NCI-H524 (cell line): ENCODE measurements at regions not wholly inside any gene's neighbourhood (a gene's known extent, or its start where the extent isn't known, plus 50 kb on each side); places are given as distances from the start of the nearest gene placed in this dataset.
"Not testable (repeated sequence)": the region's sequence is repeated elsewhere in the genome, so short reads cannot be mapped to it uniquely, and the experiment has no call there.

Experiments
- DNase-seq, 2 experiments: peaks; one replicate each; lab custom pipeline; 2025; lab: John Stamatoyannopoulos, UW

DNA sequence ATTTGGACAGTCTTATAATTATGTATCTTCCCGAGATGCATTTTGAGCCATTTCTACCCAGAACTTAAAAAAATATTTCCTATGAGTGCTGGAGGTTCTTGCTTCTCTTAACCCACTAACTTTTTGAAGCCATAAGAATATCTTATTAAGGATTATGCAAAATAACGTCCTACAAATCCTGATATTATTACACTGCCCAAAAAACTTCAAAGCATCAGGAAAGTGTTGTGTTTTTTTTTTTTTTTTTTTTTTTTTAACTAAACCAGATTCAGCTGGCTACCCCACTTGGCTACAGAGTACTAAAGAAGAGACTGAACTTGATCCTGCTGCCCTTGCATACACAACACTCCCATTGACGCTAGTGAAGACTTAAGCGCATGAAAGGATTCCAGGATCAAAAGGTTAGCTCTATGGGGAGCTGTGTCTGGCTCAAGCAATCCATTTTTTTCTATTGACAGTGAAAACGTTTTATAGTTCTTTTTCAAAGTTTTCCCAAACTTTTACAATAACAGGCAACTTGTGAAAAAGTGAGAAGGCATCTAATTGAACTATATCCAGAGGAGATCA, 141.4 kb downstream of the KCNRG start:
- DNase-seq: no peak

GRCh38 chr13:50158385-50159165, 143.3 kb downstream of the KCNRG start:
- no peak for DNase-seq

DNA sequence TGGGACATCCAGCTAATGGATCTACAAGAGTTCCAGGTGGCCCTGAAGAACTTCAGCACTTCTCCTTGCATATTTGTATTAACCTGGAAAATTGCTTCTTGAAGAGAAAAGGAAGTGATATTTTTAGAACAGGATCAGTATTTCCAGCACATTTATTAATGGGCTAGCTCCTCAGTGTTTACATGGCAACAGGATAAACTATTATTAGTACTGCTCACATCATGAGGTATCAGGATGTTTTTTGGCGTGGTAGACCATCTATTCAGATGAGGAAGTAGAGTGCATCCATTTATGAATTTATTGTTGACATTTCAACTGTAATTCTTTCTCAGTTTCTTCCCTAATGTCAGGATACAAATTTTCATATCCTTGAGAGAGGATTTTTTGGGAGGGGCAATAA, 144.4 kb downstream of the KCNRG start:
- no peak for DNase-seq

DNA sequence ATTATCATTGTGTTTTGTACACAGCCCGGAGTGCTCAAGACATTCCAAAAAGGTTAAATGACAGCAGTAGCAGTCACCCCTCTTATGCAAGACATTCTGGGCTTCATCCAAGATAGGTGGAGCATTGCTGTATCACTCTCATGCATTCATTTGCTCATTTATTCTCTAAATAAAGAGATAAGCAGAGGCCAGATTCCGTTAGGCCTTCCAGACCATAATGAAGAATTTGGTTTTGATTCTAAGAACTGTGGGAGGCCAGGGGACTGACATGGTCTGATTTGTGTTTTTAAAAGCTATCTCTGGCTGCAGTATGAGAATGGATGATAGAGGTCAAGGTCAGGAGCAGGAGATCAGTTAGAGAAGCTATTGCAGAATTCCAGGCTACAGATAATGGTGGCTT, 145.8 kb downstream of the KCNRG start:
- DNase-seq: no peak

DNA sequence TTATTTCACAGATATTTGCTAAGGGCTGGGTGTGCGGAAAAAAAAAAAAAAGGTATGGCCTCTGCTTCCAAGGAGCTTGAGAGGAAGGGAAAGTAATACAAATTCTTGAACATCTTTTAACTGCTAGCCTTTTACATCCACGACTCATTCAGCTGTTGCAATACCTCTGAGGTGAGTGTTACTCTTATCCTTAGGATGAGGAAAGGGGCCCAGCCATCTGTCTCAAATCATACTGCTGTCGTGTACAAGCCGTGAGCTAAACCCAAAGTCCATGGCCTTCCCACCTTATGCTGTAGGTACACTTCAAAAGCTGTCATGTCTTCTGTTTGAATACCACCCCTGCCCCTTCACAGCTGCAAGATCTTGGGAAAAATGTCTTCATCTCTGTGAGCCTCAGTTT, 146.8 kb downstream of the KCNRG start:
- peak; percentile 52 to 81 for DNase-seq

DNA sequence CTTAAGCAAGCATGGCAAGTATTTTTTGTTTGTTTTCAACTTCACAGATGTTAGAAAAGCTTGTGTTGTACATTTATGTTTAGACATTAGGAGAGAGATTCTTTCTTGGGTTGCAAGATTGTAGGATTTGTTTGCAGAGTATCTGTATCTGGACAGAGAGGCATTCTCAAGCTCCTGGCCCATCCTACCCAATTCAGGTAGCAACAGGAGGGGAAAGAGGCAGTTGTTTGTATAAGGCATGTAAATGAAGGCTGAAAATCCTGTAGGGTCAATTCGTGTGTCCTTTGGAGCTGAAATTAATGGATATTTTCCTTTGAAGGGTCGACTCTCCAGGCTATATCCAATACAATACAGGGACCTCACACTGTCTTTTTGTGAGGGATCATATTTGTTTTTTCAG, 147.3 kb downstream of the KCNRG start:
- DNase-seq: no peak

GRCh38 chr13:50167224-50167947, 152.1 kb downstream of the KCNRG start:
- no peak for DNase-seq

DNA sequence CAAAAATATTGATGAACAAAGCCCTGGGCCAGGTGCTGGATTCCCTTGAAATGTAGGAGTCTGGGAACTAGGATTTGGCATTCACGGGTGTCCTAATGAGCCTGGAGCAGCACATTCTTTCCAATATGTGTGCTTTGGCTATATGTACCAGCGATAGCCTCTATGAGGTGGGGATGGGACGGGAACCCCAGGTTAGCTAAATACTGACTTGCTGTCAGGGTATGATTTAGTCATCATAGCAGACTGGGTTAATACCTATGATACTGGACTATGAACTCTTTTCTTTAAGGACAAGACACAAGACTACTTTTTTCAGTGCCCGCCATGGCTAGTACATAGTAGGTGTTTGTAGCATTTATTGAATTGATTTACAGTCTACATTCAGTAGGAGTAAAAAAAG, 152.7 kb downstream of the KCNRG start:
- no peak for DNase-seq

GRCh38 chr13:50168786-50169185, 153.5 kb downstream of the KCNRG start:
- DNase-seq: no peak

DNA sequence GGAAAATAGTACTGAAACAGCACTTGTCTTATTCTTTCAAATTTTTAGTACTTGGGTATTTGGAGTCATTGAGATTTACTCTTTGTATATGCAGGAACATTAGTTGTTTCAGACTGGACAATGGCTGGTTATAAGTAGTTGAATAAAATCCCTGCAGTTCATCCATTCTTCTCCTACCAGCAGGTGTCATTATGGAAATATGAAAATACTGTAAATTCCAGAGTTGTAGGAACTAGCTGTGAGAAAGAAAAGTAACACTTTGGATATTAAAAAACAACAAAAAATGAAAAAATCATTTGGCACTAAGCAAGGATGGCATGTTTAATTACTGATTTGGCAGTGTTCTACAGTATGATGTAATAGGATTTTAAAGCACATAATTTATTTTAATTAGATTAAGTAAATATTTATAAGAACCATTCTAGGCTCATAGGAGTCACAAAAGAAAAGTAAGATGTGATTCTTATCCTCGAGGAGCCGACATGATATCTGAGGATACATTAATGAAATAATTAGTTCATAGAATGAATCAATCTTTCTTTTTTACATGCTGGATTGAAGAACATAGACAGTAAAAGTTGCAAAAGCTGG, 155.3 kb downstream of the KCNRG start:
- peak in 1 of 2 experiments; percentile 1 for DNase-seq

DNA sequence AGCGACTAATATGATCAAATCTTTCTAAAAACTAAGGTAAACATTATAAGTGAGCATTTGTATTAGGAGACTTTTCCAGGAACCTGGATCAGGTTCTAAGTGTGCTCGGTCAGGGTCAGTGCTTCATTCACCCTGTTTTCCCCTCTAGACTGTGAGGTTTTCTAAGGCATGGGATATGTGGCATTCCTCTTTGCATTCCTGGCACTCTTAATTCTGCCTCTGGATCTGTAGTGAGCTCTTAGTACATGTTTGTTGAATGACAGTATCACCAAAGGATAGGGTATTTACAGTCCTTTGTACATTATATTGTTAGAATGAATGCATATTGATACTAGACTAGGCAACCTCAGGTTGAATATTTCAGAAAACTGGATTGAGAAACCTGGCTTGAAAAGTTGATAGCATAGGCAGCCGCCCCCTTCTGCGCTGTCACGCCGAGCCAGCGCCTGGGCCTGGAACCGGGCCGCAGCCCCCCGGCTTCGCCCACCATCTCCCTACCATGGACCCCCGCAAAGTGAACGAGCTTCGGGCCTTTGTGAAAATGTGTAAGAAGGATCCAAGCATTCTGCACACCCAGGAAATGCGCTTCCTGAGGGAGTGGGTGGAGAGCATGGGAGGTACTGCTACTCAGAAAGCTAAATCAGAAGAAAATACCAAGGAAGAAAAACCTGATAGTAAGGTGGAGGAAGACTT, 156.5 kb downstream of the KCNRG start:
- DNase-seq: no peak

DNA sequence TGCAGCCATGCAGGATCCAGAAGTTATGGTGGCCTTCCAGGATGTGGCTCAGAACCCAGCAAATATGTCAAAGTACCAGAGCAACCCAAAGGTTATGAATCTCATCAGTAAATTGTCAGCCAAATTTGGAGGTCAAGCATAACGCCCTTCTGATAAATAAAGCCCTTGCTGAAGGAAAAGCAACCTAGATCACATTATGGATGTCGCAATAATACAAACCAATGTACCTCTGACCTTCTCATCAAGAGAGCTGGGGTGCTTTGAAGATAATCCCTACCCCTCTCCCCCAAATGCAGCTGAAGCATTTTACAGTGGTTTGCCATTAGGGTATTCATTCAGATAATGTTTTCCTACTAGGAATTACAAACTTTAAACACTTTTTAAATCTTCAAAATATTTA, 157.8 kb downstream of the KCNRG start:
- DNase-seq: not testable (repeated sequence)

DNA sequence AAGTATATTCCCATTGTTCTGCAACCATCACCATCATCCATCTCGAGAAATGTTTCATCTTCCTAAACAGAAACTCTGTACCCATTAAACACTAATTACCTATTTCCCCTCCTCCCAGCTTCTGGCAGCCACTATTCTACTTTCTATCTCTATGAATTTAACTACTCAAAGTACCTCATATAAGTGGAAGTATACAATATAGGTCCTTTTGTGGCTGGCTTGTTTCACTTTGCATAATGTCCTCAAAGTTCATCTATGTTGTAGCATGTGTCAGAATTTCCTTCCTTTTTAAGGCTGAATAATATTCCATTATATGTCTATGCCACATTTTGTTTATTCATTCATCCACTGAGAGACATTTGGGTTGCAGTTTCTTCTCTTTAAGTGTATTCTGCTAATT, 159.4 kb downstream of the KCNRG start:
- no peak for DNase-seq

DNA sequence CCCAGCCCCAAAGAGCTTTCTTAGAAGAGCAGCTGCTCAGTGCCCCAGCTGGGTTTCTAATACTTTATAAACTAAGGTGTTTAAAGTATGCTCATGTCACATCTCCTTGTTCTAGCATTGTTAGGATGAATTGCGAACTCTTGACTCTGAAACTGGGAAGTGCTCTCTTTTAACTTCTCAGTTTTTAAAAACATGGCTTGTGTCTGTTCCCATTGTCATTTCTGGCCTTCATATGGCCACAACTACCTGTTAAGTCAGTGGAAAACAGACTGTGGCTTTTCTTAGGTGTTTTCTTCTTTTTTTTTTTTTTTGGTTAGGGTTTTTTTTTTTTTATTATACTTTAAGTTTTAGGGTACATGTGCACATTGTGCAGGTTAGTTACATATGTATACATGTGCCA, 164.7 kb downstream of the KCNRG start:
- no peak for DNase-seq

GRCh38 chr13:50185769-50186763, 170.8 kb downstream of the KCNRG start:
- DNase-seq: not testable (repeated sequence)

DNA sequence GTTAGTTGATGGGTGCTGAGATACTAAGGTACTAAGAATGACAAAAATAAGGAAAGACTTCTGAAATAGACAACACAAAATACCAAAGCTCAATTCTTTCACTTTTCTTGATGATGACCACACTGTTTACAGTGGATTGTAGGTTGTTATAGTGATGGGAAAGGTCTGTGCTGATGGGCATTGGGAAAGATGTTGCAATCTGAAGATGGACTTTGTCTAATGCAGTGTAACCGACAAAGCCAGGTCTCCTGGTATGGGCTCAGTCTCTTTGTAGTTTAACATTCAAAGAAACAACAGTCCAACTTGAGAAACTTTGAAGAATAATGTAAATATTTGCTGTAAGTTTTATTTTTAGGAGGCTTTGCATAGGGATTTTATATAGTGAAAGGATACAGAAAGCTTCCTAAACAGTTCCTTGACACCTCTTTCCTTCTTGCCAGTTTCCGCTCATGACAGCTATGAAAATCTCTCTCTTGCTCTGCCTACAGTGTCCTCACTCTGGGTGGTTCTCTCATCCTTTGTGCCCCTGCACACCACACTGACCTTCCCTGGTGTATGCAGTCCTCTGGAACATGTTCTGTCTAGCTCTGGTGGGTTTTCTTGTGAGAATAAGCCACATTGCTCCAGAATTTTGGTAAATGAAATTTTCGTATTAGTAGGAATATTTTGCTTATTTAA, 172.2 kb downstream of the KCNRG start:
- no peak for DNase-seq

DNA sequence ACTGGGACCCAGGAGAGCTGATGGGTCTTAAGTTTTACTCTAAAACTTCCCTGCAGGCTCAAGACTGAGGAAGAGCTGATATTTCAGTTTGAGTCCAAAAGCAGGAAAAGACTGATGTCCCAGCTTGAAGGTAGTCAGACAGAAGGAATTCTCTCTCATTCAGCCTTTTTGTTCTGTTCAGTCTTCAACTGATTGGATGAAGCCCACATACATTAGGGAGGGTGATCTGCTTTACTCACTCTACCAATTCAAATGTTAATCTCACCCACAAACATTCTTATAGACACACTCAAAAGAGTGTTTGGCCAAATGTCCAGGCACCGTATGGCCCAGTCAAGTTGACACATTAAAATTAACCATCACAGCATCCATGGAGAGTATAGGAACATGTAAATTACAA, 173.5 kb downstream of the KCNRG start:
- DNase-seq: no peak

DNA sequence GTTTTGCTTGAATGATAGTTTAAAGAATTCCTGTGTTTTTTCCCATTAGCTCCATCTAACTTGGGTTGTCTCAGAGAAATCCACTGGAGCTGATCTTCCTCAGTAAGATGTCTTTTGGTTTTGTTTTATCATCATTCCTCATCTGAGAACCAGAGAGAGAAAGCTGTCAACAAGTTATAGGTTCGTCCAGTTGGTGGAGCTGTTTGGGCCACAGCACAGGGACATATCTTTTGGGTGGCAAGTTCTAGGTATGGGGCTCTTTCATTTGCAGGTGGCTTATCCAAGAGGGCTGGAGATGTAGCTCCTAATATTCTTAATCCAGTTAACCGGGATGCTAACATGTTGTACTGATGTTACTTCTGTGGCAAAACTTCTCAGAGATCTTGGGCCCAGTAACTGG, 174.2 kb downstream of the KCNRG start:
- no peak for DNase-seq

- DNase-seq: no peak
Measured at GRCh38 chr13:50191004-50191403, 175.8 kb downstream of the KCNRG start.

GRCh38 chr13:50192272-50192813, 177.1 kb downstream of the KCNRG start:
- no peak for DNase-seq
